RWPE1 (cell line): ENCODE measurements at regions not wholly inside any gene's neighbourhood (a gene's known extent, or its start where the extent isn't known, plus 50 kb on each side); places are given as distances from the start of the nearest gene placed in this dataset.

Experiments used
- CTCF ChIA-PET: fragments of 350-600 bp; sonication (Branson Sonifier 250); formaldehyde crosslinking; extraction: SDS; loops from one replicate; lab custom pipeline; 2021; lab: Yijun Ruan, JAX
- POLR2A ChIA-PET: fragments of 400-600 bp; formaldehyde crosslinking; extraction: SDS; loops from one replicate; lab custom pipeline; 2020; ENCODE audit warnings: antibody characterized with exemption; ENCODE audit not compliant: low non-redundant PET; lab: Yijun Ruan, JAX
- DNase-seq: peaks from one replicate; pipeline ENCODE4 v3.0.0; 2012; ENCODE audit warnings: low spot score
- H3K27ac ChIP-seq: fragments of 450-650 bp; 2 replicates; pipeline ENCODE4 v1.5.1; 2017
- CTCF ChIP-seq: fragments of 450-650 bp; conservative IDR thresholded peaks from 2 replicates; pipeline ENCODE4 v1.5.1; 2017; ENCODE audit warnings: low read depth, mild to moderate bottlenecking

GRCh38 chr12:60106214-60106613 lies 510.4 kb downstream of the SLC16A7 start:
- peak; percentile 38 for TF ChIP-seq CTCF
- ChIA-PET POLR2A (no interaction called here), CTCF (interaction anchor here (0.6 to 1.3 kb wide), 10 partner anchors 13 to 1454 kb away, joined by 3 to 5 read pairs (median 3); no protein-coding TSS in a partner anchor)
- DNase-seq, result peak; percentile 2
- H3K27ac ChIP-seq, result no peak overlapping the region

- DNase-seq, result no peak
- POLR2A ChIA-PET, result no interaction called here
- no peak overlapping the region for H3K27ac ChIP-seq
- CTCF ChIA-PET, result no interaction called here
- no peak for TF ChIP-seq CTCF
Measured at GRCh38 chr12:60107992-60108391, 512.2 kb downstream of the SLC16A7 start.

- ChIA-PET POLR2A (no interaction called here), CTCF (no interaction called here)
- TF ChIP-seq CTCF, result no peak
- DNase-seq, result no peak
- no peak overlapping the region for H3K27ac ChIP-seq
Measured at GRCh38 chr12:60112063-60112462, 516.2 kb downstream of the SLC16A7 start.

- ChIA-PET CTCF (no interaction called here), POLR2A (no interaction called here)
- no peak for DNase-seq
- H3K27ac ChIP-seq, result no peak overlapping the region
- TF ChIP-seq CTCF, result no peak
Measured at GRCh38 chr12:60112763-60113162, 516.9 kb downstream of the SLC16A7 start.

DNA sequence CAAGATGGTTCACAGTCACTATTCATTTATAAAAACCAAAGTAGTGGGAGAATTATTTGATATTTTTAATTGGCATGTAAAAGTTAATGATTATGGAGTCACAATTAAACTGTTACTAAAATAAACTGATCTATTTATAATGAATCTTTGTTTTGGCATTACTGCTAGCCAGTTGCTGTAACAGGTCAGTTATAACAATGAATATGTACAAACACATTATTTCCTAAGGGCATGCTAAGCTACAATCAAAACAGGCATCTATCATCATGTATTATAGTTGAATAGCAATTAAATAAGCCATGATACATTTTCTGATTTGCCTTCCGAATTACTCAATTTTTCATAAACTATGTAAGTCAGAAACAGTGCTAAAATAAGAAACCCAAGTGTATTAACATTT lies 518.3 kb downstream of the SLC16A7 start:
- ChIA-PET CTCF (no interaction called here), POLR2A (no interaction called here)
- H3K27ac ChIP-seq, result no peak overlapping the region
- TF ChIP-seq CTCF, result no peak
- no peak for DNase-seq

GRCh38 chr12:60119327-60119726 lies 523.5 kb downstream of the SLC16A7 start:
- POLR2A ChIA-PET, result no interaction called here
- TF ChIP-seq CTCF, result no peak
- CTCF ChIA-PET, result interaction anchor here (0.7 to 1.5 kb wide), 2 partner anchors 13 to 737 kb away, joined by 3 read pairs; no protein-coding TSS in a partner anchor
- H3K27ac ChIP-seq, result no peak overlapping the region
- no peak for DNase-seq

DNA sequence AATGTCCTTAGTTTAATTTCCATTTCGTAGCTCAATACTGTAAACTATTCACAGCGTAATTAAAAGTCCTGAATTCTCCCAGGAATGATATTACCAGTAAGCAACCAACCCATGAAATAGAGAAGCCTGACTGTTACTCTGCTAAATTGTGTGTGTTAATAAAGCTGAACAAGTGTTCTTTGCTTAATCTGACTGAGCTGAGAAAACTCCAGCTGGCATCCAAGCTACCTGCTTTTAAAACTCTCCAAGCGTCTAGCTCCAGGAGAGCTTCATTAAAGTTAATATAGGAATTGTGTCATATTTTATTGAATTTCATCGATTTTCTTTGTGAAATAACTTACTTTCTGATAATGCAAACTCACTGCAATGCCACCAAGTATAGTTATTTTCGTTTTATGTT lies 524.4 kb downstream of the SLC16A7 start:
- no peak for DNase-seq
- POLR2A ChIA-PET, result no interaction called here

More for the DNA sequence above, 524.4 kb downstream of the SLC16A7 start:
- no peak for TF ChIP-seq CTCF
- no peak overlapping the region for H3K27ac ChIP-seq
- CTCF ChIA-PET, result interaction anchor here (0.7 to 1.5 kb wide), 2 partner anchors 14 to 53 kb away, joined by 3 to 5 read pairs; no protein-coding TSS in a partner anchor
